ENCODE measurements at regions not wholly inside any gene's neighbourhood (a gene's known extent, or its start where the extent isn't known, plus 50 kb on each side); places are given as distances from the start of the nearest gene placed in this dataset.

GRCh38 chr2:41717839-41718238 lies 330.0 kb upstream of the PKDCC start:
- H3K36me3 ChIP-seq (ENCODE audit: control insufficient read depth in 1 of 2, insufficient read depth in 2 of 2, low read length in 2 of 2): no peaks in the 10 kb centered on the region
- H3K4ac ChIP-seq (ENCODE audit: low read depth, low read length): no peak overlapping the region
- no peak overlapping the region for H2BK5ac ChIP-seq (ENCODE audit: low read depth, low read length, poor library complexity)
- no peak overlapping the region for H2BK120ac ChIP-seq (ENCODE audit: insufficient read depth, low read length, poor library complexity)
- no peaks in the 10 kb centered on the region for H3K27me3 ChIP-seq (ENCODE audit: insufficient read depth, low read length)
- H2BK12ac ChIP-seq (ENCODE audit: low read length): no peak overlapping the region
- H3K23ac ChIP-seq (ENCODE audit: low read length): no peak overlapping the region
- WGBS (ENCODE audit: extremely low coverage, insufficient coverage, insufficient read length): no CpG with 5 or more reads among the region's 1 CpG
- H3K4me1 ChIP-seq (ENCODE audit: control insufficient read depth in 1 of 2, insufficient read depth in 2 of 2, low read length in 2 of 2): no peaks in the 10 kb centered on the region
- no peak overlapping the region for H3K9ac ChIP-seq (ENCODE audit: low read length)
- H4K8ac ChIP-seq (ENCODE audit: low read depth, low read length): no peak overlapping the region
- H3K27ac ChIP-seq (ENCODE audit: low read depth, low read length): no peak overlapping the region
- H2AK5ac ChIP-seq (ENCODE audit: low read length): no peak overlapping the region
- DNase-seq: no peak
- no peak overlapping the region for H3K14ac ChIP-seq (ENCODE audit: low read length)
- H3K79me2 ChIP-seq (ENCODE audit: control insufficient read depth, insufficient read depth, low read length, poor library complexity): no peaks in the 10 kb centered on the region
- no peak overlapping the region for H4K12ac ChIP-seq (ENCODE audit: low read depth, low read length)
- H3K79me1 ChIP-seq (ENCODE audit: low read length): no peaks in the 10 kb centered on the region
- H4K91ac ChIP-seq (ENCODE audit: low read depth, low read length): no peak overlapping the region
- H3K4me3 ChIP-seq (ENCODE audit: low read depth, low read length): no peak overlapping the region
- H3K18ac ChIP-seq (ENCODE audit: low read length): no peak overlapping the region
- H3K4me2 ChIP-seq (ENCODE audit: low read length): no peak overlapping the region
- no peak overlapping the region for H2AFZ ChIP-seq (ENCODE audit: insufficient read depth, low read length, poor library complexity)
- no peaks in the 10 kb centered on the region for H3K9me3 ChIP-seq (ENCODE audit: insufficient read depth, low read depth, low read length)

DNA sequence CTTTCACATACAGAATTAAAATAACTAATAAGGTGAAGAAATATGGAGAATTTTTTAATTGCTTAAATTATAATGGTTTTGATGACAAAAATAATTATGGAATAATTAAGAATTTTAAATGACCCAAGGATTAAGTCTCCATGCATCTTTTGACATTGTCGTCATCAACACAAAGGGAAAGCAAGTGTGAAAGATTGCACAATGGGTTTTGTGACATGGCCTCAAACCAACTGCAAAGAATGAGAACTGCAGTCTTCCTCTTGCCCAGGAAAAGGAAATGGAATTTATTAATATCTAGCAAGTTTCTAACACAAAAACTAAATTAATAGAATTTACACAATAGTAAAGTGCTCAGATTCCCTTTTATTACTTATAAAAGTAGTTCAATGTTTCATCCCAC lies 329.1 kb upstream of the PKDCC start:
- Histone ChIP-seq H4K91ac (ENCODE audit: low read depth, low read length) (no peak overlapping the region), H2BK5ac (ENCODE audit: low read depth, low read length, poor library complexity) (no peak overlapping the region), H4K12ac (ENCODE audit: low read depth, low read length) (no peak overlapping the region), H2AK5ac (ENCODE audit: low read length) (no peak overlapping the region), H2BK120ac (ENCODE audit: insufficient read depth, low read length, poor library complexity) (no peak overlapping the region), H4K8ac (ENCODE audit: low read depth, low read length) (no peak overlapping the region), H3K4me1 (ENCODE audit: control insufficient read depth in 1 of 2, insufficient read depth in 2 of 2, low read length in 2 of 2) (peaks cover 0 to under 1% of the 10 kb centered on the region in 2 experiments), H3K23ac (ENCODE audit: low read length) (no peak overlapping the region), H3K4me3 (ENCODE audit: low read depth, low read length) (no peak overlapping the region), H3K79me1 (ENCODE audit: low read length) (no peaks in the 10 kb centered on the region), H3K27ac (ENCODE audit: low read depth, low read length) (no peak overlapping the region), H3K9ac (ENCODE audit: low read length) (no peak overlapping the region), H2BK12ac (ENCODE audit: low read length) (no peak overlapping the region), H3K9me3 (ENCODE audit: insufficient read depth, low read depth, low read length) (no peaks in the 10 kb centered on the region), H3K4ac (ENCODE audit: low read depth, low read length) (no peak overlapping the region), H2AFZ (ENCODE audit: insufficient read depth, low read length, poor library complexity) (no peak overlapping the region), H3K36me3 (ENCODE audit: control insufficient read depth in 1 of 2, insufficient read depth in 2 of 2, low read length in 2 of 2) (no peaks in the 10 kb centered on the region), H3K27me3 (ENCODE audit: insufficient read depth, low read length) (no peaks in the 10 kb centered on the region), H3K14ac (ENCODE audit: low read length) (no peak overlapping the region), H3K79me2 (ENCODE audit: control insufficient read depth, insufficient read depth, low read length, poor library complexity) (no peaks in the 10 kb centered on the region), H3K4me2 (ENCODE audit: low read length) (no peak overlapping the region), H3K18ac (ENCODE audit: low read length) (no peak overlapping the region)
- no CpG with 5 or more reads among the region's 1 CpG for WGBS (ENCODE audit: extremely low coverage, insufficient coverage, insufficient read length)
- DNase-seq: no peak

- Histone ChIP-seq H3K4me3 (ENCODE audit: low read depth, low read length) (no peak overlapping the region), H4K91ac (ENCODE audit: low read depth, low read length) (no peak overlapping the region), H3K23ac (ENCODE audit: low read length) (no peak overlapping the region), H3K27ac (ENCODE audit: low read depth, low read length) (no peak overlapping the region), H3K4me1 (ENCODE audit: control insufficient read depth in 1 of 2, insufficient read depth in 2 of 2, low read length in 2 of 2) (peaks cover 0 to 3% of the 10 kb centered on the region in 2 experiments), H3K79me1 (ENCODE audit: low read length) (no peaks in the 10 kb centered on the region), H3K18ac (ENCODE audit: low read length) (no peak overlapping the region), H3K27me3 (ENCODE audit: insufficient read depth, low read length) (no peaks in the 10 kb centered on the region), H2BK12ac (ENCODE audit: low read length) (no peak overlapping the region), H3K4ac (ENCODE audit: low read depth, low read length) (no peak overlapping the region), H3K36me3 (ENCODE audit: control insufficient read depth in 1 of 2, insufficient read depth in 2 of 2, low read length in 2 of 2) (no peaks in the 10 kb centered on the region), H3K9me3 (ENCODE audit: insufficient read depth, low read depth, low read length) (no peaks in the 10 kb centered on the region), H3K4me2 (ENCODE audit: low read length) (no peak overlapping the region), H3K14ac (ENCODE audit: low read length) (no peak overlapping the region), H2AFZ (ENCODE audit: insufficient read depth, low read length, poor library complexity) (no peak overlapping the region), H4K8ac (ENCODE audit: low read depth, low read length) (no peak overlapping the region), H2BK120ac (ENCODE audit: insufficient read depth, low read length, poor library complexity) (no peak overlapping the region), H2AK5ac (ENCODE audit: low read length) (no peak overlapping the region), H2BK5ac (ENCODE audit: low read depth, low read length, poor library complexity) (no peak overlapping the region), H3K79me2 (ENCODE audit: control insufficient read depth, insufficient read depth, low read length, poor library complexity) (no peaks in the 10 kb centered on the region), H3K9ac (ENCODE audit: low read length) (no peak overlapping the region), H4K12ac (ENCODE audit: low read depth, low read length) (no peak overlapping the region)
- WGBS (ENCODE audit: extremely low coverage, insufficient coverage, insufficient read length): no CpG with 5 or more reads among the region's 6 CpGs
- DNase-seq: no peak
Observed at GRCh38 chr2:41719756-41720155, 328.1 kb upstream of the PKDCC start.

DNA sequence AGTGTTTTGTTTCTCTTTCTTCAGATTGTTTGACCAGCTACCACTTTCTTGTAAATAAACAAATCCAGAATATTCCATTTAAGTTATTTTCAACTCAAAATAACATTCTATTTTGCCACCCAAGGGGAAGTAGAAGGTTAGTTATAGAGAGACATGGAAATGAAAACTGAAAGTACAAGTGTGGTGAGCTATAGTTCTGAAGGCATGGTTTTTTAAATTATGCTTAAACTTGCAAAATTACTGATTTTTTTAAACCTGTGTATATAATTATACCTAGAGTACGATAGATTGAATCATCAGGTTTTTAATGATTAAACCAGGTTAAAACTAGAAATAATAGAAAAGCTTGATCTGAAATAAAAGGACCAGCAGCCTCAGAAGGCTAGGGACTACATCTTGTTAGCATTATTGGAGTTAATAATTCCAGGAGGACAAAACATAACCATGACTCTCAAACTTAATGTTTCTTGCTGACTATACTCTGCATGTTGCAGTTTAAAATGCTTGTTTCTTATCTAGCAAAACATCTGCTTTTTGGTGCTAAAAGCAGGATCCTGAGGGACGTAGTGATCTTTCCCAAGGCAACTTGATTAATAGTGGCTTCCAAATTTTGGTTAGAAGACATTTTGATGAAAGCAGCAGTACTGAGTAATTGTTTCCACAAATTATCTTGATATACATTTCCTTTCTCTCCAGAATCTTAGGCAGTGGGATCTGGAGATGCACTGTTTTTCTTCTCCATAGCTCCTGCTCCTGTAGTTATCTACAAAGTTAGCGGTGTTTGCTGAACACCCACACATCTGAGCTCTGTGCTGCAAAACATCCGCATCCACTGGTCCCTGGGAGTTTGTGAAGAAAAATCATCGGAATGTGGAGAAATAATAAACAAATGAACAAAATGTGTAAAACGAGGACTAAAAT lies 327.2 kb upstream of the PKDCC start:
- H2AK5ac ChIP-seq (ENCODE audit: low read length): no peak overlapping the region
- no peak overlapping the region for H3K23ac ChIP-seq (ENCODE audit: low read length)
- H3K36me3 ChIP-seq (ENCODE audit: control insufficient read depth in 1 of 2, insufficient read depth in 2 of 2, low read length in 2 of 2): no peaks in the 10 kb centered on the region
- H2BK120ac ChIP-seq (ENCODE audit: insufficient read depth, low read length, poor library complexity): no peak overlapping the region
- H4K91ac ChIP-seq (ENCODE audit: low read depth, low read length): no peak overlapping the region
- H4K8ac ChIP-seq (ENCODE audit: low read depth, low read length): no peak overlapping the region
- H3K79me2 ChIP-seq (ENCODE audit: control insufficient read depth, insufficient read depth, low read length, poor library complexity): no peaks in the 10 kb centered on the region
- H3K9ac ChIP-seq (ENCODE audit: low read length): no peak overlapping the region
- H3K18ac ChIP-seq (ENCODE audit: low read length): no peak overlapping the region
- no peak overlapping the region for H2AFZ ChIP-seq (ENCODE audit: insufficient read depth, low read length, poor library complexity)
- WGBS (ENCODE audit: extremely low coverage, insufficient coverage, insufficient read length): no CpG with 5 or more reads among the region's 6 CpGs
- no peak overlapping the region for H3K27ac ChIP-seq (ENCODE audit: low read depth, low read length)
- no peaks in the 10 kb centered on the region for H3K79me1 ChIP-seq (ENCODE audit: low read length)
- H3K4ac ChIP-seq (ENCODE audit: low read depth, low read length): no peak overlapping the region
- no peaks in the 10 kb centered on the region for H3K27me3 ChIP-seq (ENCODE audit: insufficient read depth, low read length)
- no peak for DNase-seq
- H3K4me1 ChIP-seq (ENCODE audit: control insufficient read depth in 1 of 2, insufficient read depth in 2 of 2, low read length in 2 of 2): peaks cover 0 to 3% of the 10 kb centered on the region in 2 experiments
- no peak overlapping the region for H3K14ac ChIP-seq (ENCODE audit: low read length)
- no peak overlapping the region for H2BK12ac ChIP-seq (ENCODE audit: low read length)
- H2BK5ac ChIP-seq (ENCODE audit: low read depth, low read length, poor library complexity): no peak overlapping the region
- no peaks in the 10 kb centered on the region for H3K9me3 ChIP-seq (ENCODE audit: insufficient read depth, low read depth, low read length)
- no peak overlapping the region for H3K4me2 ChIP-seq (ENCODE audit: low read length)
- H3K4me3 ChIP-seq (ENCODE audit: low read depth, low read length): no peak overlapping the region
- H4K12ac ChIP-seq (ENCODE audit: low read depth, low read length): no peak overlapping the region

All from trophoblast cell (in vitro differentiated cells and primary cell).